ENCODE measurements at regions not wholly inside any gene's neighbourhood (a gene's known extent, or its start where the extent isn't known, plus 50 kb on each side); places are given as distances from the start of the nearest gene placed in this dataset.

DNA sequence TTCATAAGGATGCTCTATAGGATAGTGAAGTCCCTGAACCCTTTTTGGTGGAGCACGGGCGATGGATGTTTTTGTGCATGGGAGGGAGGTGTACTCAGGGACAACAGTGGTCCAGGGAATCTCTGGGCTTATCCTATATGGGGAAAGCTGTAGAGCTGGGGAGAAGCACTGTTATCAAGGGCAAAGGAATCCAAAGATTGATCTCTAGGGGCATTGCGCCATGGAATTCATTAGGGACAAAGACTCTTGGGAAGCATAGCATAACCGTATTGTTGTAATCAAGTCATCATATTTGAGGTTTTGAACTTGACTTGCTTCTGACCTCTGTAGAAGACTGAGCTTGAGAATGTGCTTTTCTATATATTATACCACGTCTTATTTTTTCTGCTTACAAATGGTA lies 172.9 kb upstream of the ZFHX3 start:
- Mint-ChIP-seq H3K9me3 (no peaks in the 10 kb centered on the region), H3K27ac (no peak overlapping the region), H3K27me3 (peaks cover 5% of the 10 kb centered on the region), H3K4me3 (no peak overlapping the region), H3K36me3 (ENCODE audit: low read depth) (no peaks in the 10 kb centered on the region), H3K4me1 (ENCODE audit: low read depth) (no peaks in the 10 kb centered on the region)

DNA sequence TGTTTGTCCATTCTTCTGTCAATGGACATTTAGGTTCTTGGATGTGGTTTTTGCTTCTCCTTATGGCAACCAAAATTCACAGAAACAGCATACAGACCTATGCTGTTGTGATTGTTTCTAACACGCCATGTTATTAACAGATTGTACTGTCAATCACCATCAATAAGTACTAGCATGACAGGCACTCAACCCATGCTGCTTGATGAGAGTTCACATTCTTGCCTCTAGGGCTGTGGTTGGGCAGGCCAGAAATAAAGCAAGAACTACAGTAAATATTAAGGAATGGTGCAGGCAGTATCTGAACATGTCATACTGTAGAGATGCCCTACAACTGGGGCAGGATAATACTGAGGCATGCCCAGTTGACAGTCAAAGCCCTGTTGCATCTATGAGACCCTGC lies 171.2 kb upstream of the ZFHX3 start:
- H3K36me3 Mint-ChIP-seq (ENCODE audit: low read depth): no peaks in the 10 kb centered on the region
- H3K27me3 Mint-ChIP-seq: peaks cover 9% of the 10 kb centered on the region
- H3K9me3 Mint-ChIP-seq: no peaks in the 10 kb centered on the region
- no peak overlapping the region for H3K27ac Mint-ChIP-seq
- H3K4me1 Mint-ChIP-seq (ENCODE audit: low read depth): no peaks in the 10 kb centered on the region
- no peak overlapping the region for H3K4me3 Mint-ChIP-seq

DNA sequence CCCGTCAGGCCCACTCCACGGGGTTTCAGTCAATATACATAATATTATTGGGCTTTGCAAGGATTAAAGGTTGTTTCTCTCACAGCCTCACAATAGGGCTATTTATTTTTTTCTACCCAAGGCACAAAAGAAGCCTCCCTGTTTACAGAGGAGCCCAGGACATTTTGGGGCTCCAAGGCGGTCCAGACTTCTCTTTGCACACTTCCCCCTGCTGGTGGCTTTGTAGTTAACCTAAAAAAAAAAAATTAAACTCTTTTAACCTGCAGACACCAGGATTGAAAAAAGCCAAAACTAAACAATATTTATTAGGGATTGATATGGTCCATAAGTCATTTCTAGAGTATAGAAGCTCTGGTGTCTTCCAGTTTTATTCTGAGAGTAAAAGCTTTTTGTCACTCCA lies 169.7 kb upstream of the ZFHX3 start:
- no peaks in the 10 kb centered on the region for H3K4me1 Mint-ChIP-seq (ENCODE audit: low read depth)
- no peaks in the 10 kb centered on the region for H3K9me3 Mint-ChIP-seq
- H3K36me3 Mint-ChIP-seq (ENCODE audit: low read depth): no peaks in the 10 kb centered on the region
- no peak overlapping the region for H3K4me3 Mint-ChIP-seq
- H3K27ac Mint-ChIP-seq: no peak overlapping the region
- H3K27me3 Mint-ChIP-seq: peaks cover 8% of the 10 kb centered on the region

DNA sequence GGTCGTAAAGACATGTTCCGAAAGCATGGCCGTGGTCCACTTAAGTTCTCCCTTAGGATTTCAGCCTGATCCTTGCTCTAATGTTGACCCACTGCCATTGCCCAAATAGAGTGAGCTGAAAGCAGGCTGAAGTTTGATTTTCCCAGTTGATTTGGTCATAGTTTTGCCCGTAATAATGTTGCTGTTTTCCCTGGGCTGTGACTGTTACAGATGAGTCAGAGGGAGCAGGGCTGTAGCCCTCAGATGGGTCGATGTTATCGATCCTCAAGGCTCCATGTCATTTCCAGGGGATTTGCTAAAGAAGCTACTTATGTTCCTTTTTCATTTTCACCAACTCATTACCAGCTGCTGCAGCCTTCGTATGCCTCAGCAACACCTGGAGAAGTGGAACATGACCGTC lies 169.0 kb upstream of the ZFHX3 start:
- Mint-ChIP-seq H3K36me3 (ENCODE audit: low read depth) (no peaks in the 10 kb centered on the region), H3K27ac (no peak overlapping the region), H3K4me3 (no peak overlapping the region), H3K9me3 (no peaks in the 10 kb centered on the region), H3K4me1 (ENCODE audit: low read depth) (no peaks in the 10 kb centered on the region), H3K27me3 (peaks cover 5% of the 10 kb centered on the region)

DNA sequence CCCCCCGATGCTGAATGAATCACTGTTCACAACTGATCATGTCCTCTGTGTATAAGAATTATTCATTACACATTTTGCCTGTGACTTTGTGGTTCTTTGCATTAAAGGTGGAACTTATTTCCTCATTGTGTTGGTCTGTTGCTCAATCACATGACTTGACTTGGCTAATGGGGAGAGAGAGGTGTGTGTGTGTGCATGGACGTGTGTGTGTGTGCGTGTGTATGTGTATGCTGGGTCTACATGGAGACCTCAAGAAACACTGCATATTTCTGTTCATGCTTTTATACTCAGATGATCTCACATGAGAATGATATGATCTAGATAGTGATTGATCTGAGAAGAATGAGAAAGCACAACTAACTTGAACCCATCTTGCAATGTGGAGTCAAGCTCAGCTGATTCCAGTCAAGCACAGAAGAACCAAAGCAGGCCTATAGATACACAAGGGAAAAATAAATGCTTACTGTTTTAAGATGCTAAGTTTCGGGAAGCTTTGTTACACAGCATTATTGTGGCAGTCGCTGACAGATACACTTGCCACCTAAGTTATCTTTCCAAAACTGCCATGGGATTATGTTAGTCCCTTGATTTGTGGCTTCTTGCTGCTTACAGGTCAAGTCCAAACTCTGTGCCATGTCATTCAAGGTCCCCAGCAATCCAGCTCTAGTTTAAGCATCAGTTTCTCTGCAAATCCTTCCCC lies 167.9 kb upstream of the ZFHX3 start:
- no peaks in the 10 kb centered on the region for H3K36me3 Mint-ChIP-seq (ENCODE audit: low read depth)
- H3K27ac Mint-ChIP-seq: no peak overlapping the region
- peaks cover 5% of the 10 kb centered on the region for H3K27me3 Mint-ChIP-seq
- no peak overlapping the region for H3K4me3 Mint-ChIP-seq
- H3K4me1 Mint-ChIP-seq (ENCODE audit: low read depth): no peaks in the 10 kb centered on the region
- H3K9me3 Mint-ChIP-seq: no peaks in the 10 kb centered on the region

DNA sequence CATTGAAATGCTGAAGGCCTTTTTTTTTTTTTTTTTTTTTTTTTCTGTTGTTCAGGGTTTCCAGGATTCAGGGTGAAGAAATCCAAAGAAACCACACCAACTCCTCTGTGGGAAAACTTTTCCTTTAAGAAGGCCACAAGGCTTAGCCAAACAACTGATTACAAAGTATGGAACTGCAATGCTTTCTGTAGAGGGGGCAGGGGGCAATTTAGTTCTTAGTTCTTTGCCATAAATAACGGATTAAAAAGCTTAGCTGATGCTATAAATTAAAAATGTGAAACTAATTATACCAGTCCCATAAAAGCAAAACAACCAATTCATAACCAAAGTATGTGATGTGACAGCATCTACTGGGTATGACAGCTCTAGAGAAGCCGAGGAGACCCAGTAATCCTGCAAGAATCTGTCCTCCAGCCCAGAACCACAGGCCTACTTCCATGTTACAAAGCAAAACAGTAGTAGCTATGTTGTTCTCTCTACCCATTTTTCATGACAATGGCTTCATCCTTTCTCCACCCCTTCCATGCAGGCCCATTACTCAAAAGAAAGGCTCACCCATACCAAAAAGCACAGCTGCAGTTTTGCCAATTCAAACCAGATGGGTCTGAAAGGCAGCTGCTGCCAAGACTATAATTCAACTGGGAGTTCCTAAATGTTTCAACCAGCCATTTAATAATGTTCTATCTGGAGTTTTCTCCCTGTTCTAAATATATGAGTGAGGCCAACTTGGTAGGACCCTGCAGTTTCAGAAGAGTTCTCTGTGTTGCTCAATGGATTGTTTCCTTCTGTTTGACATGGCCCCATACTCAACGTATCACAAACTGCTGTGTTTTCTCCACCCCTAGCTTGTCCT lies 167.1 kb upstream of the ZFHX3 start:
- no peaks in the 10 kb centered on the region for H3K9me3 Mint-ChIP-seq
- H3K4me1 Mint-ChIP-seq (ENCODE audit: low read depth): no peaks in the 10 kb centered on the region
- no peak overlapping the region for H3K27ac Mint-ChIP-seq
- peaks cover 5% of the 10 kb centered on the region for H3K27me3 Mint-ChIP-seq
- no peak overlapping the region for H3K4me3 Mint-ChIP-seq
- no peaks in the 10 kb centered on the region for H3K36me3 Mint-ChIP-seq (ENCODE audit: low read depth)

DNA sequence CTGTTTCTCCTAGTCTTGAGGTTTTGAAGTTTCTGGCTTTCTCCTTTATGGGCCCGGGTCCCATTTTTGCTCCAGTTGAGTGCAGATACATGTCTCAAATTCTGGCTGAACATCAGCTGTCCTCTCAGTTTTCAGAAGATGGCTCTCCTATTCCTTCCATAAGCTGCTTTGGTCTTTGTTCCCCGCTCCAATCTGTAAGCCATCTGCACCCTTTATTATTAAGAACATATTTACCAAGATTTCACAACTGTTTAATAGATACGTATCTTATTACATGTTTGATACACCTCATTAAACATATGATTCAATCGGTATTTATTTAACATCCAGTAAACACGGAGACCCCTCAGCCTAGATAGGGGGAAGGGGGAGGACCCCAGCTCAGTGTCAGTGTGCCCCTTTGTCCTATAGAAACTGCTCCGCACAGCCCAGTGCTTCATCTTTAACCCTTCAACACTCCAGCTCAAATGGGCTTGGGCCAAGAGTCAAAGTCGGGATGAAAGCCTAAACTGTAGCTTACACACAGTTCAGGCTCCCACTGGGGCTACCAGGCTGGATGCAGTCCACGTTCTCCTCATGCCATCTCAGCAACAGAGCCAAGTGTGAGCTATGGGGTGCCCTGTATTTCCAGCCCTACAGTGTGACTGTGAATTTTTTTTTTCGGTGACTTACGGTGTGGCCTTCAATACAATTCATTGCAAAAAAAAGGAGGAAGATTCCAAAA lies 166.0 kb upstream of the ZFHX3 start:
- Mint-ChIP-seq H3K27me3 (peaks cover 5% of the 10 kb centered on the region), H3K36me3 (ENCODE audit: low read depth) (no peaks in the 10 kb centered on the region), H3K4me1 (ENCODE audit: low read depth) (no peaks in the 10 kb centered on the region), H3K9me3 (no peaks in the 10 kb centered on the region), H3K27ac (no peak overlapping the region), H3K4me3 (no peak overlapping the region)

DNA sequence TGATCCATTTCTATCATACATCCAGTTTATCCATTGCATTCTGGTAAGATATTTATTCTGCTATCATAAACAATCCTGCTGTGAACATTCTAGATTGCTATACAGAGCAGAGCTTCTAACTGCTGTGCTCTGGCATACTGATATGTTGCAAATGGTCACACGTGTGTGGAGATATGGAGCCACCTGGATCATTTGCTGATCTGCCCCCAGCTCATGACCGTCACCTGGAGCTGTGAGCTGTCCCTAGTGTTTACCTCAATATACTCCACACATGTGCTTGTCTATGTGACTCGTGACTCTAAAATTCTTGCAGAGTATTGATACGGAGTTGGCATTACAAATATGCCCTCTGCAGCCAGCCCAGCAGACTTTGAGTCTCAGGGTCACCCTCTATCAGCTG lies 164.5 kb upstream of the ZFHX3 start:
- peaks cover 5% of the 10 kb centered on the region for H3K27me3 Mint-ChIP-seq
- no peak overlapping the region for H3K4me3 Mint-ChIP-seq
- no peak overlapping the region for H3K27ac Mint-ChIP-seq
- H3K9me3 Mint-ChIP-seq: no peaks in the 10 kb centered on the region
- H3K4me1 Mint-ChIP-seq (ENCODE audit: low read depth): no peaks in the 10 kb centered on the region
- no peaks in the 10 kb centered on the region for H3K36me3 Mint-ChIP-seq (ENCODE audit: low read depth)

DNA sequence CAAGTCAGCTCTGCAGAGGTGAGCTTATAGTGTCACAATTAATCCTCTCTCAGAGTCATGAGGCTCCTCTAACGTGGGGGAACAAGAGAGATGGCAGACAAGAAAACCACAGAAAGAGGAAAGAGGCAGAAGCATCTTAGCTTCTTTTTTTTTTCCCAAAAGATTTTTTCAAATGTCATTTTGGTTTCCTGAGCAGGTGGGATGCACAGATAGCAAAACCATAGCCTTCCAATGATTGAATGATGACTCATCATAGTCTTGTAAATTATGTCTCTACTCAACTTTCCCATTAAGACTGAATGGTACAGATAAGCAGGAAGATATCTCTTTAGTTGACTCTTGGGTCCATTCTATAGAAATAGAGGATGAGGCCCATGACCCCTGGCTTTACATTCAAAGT lies 162.8 kb upstream of the ZFHX3 start:
- Mint-ChIP-seq H3K36me3 (ENCODE audit: low read depth) (no peaks in the 10 kb centered on the region), H3K4me3 (no peak overlapping the region), H3K9me3 (no peaks in the 10 kb centered on the region), H3K27me3 (peaks cover 8% of the 10 kb centered on the region), H3K27ac (no peak overlapping the region), H3K4me1 (ENCODE audit: low read depth) (no peaks in the 10 kb centered on the region)

DNA sequence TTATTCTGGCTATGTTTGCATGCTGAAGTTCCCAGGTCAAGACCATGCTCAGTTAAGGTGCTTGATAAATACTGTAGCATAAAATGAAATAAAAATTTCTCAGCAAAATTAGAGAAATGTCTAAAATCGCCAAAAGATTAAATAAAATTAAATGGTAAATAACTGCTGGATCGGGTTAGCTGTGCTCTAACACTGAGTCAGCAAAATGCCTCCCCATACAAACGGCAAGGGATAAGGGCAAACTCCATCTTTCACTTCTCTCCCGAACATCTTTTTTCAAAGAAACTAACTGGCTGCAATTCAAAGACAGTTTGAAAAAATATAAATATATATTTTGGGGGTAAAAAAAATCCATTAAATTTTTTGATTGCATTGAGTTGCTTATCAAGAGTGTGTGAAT lies 162.2 kb upstream of the ZFHX3 start:
- Mint-ChIP-seq H3K9me3 (no peaks in the 10 kb centered on the region), H3K4me1 (ENCODE audit: low read depth) (no peaks in the 10 kb centered on the region), H3K27me3 (peaks cover 11% of the 10 kb centered on the region), H3K4me3 (no peak overlapping the region), H3K36me3 (ENCODE audit: low read depth) (no peaks in the 10 kb centered on the region), H3K27ac (no peak overlapping the region)

DNA sequence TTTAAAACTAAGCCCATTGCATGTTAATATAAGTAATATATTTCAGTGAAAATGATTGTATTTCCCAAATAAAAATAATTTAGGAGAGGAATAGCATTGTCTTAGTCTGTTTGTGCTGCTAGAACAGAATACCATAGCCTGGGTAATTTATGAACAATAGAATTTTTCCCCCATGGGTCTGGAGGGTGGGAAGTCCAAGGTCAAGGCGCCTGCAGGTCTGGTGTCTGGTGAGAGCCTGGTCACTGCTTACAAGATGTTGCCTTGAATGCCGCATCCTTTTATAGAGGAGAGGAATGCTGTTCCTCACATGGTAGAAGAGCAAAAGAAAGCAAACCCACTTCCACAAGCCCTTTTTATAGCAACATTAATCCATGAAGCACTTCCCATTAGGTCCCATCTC lies 161.3 kb upstream of the ZFHX3 start:
- Mint-ChIP-seq H3K4me3 (no peak overlapping the region), H3K36me3 (ENCODE audit: low read depth) (no peaks in the 10 kb centered on the region), H3K4me1 (ENCODE audit: low read depth) (no peaks in the 10 kb centered on the region), H3K27ac (no peak overlapping the region), H3K27me3 (peaks cover 7% of the 10 kb centered on the region), H3K9me3 (no peaks in the 10 kb centered on the region)

DNA sequence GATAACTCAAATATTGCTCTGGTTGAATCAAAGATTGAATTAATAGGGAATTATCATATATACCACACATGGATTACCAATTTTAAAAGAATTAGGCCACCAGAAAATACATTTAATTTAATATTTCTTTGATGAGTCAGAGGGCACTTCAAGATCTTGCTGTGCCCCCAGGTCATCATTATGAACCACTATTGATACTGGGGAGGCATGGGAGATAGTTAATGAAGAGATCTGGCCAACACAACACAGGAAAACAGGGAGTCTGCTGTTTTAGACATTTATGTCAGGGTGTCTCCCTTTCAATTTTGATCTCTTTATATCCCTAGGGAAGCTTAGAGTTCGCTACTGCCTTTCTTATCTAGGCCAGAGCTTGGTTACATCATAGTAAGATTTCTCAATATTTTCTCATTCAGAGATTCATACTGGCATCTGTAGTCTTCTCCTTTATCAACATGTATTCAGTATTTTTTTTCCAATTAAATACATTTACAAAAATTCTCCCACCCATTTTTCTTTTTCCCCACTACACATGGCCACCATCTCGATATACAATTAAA lies 158.3 kb upstream of the ZFHX3 start:
- Mint-ChIP-seq H3K27ac (no peak overlapping the region), H3K4me3 (no peak overlapping the region), H3K36me3 (ENCODE audit: low read depth) (no peaks in the 10 kb centered on the region), H3K4me1 (ENCODE audit: low read depth) (no peaks in the 10 kb centered on the region), H3K9me3 (no peaks in the 10 kb centered on the region), H3K27me3 (peaks cover 9% of the 10 kb centered on the region)

DNA sequence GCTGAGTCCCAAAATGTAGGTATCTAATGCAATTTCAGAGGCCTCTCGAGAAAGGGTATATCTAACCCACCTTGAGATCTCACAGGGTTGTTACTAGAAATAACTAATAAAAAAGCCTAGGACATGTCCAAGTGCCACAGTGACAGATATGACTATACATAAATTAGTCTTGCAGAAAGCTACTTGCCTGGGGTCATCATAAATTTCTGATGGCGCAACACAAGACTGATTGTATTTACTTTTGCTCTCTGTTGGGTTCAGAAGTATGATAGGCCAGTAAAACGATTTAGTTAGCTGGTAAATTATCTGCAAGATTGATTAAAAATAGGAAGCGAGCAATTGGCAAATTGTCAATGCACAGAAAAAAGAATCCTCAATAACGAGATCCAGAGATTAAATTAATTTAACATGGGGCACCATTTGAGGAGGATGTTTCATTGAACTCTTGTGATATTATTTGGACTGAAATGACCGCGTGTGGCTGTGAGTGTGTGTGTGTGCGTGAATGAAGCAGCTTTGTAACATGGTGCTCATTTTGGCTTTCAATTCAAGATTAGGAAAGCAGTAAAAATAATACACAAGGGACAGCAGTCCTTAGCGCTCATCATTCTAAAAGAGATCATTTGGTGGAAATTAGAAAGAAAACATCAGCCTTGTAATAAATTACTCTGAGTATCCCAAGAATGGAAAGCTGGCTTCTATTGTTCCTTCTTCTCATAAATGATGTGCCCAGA lies 157.4 kb upstream of the ZFHX3 start:
- H3K4me1 Mint-ChIP-seq (ENCODE audit: low read depth): no peaks in the 10 kb centered on the region
- H3K36me3 Mint-ChIP-seq (ENCODE audit: low read depth): no peaks in the 10 kb centered on the region
- no peak overlapping the region for H3K4me3 Mint-ChIP-seq
- no peaks in the 10 kb centered on the region for H3K9me3 Mint-ChIP-seq
- H3K27me3 Mint-ChIP-seq: peaks cover 9% of the 10 kb centered on the region
- H3K27ac Mint-ChIP-seq: no peak overlapping the region

DNA sequence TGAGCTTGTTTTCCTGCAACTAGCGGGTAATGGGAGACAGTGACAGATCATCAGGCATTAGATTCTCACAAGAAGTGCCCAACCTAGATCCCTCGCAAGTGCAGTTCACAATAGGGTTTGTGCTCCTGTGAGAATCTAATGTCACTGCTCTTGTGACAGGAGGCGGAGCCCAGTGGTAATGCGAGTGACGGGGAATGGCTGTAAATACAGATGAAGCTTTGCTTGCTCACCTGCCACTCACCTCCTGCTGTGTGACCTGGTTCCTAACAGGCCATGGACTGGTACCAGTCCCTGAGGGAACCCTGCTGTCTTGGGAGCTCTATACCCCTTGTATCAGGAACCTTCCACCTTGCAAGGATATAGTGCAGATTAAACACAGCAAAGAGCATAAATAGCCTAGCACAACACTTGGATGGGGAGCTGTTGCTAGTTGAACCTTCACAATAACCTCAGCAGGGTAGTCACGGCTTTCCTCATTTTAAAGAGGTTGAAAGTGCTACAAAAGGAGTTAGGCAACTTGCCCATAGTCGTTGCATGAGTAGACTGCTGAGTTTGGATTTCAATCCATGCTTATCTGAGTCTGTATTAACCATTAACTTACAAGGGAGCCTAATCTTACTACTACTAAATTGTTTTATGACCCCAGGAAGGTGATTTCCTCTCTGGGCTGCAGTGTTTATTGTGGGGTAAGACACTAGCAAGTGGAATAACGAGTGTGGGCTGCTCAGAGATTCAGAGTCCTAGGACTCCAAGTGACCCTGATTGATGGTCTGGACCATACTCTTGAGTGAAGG lies 156.6 kb upstream of the ZFHX3 start:
- no peaks in the 10 kb centered on the region for H3K4me1 Mint-ChIP-seq (ENCODE audit: low read depth)
- H3K36me3 Mint-ChIP-seq (ENCODE audit: low read depth): no peaks in the 10 kb centered on the region
- peaks cover 9% of the 10 kb centered on the region for H3K27me3 Mint-ChIP-seq
- no peaks in the 10 kb centered on the region for H3K9me3 Mint-ChIP-seq
- H3K27ac Mint-ChIP-seq: no peak overlapping the region
- H3K4me3 Mint-ChIP-seq: no peak overlapping the region
